GM18907 (cell line): ENCODE measurements at regions not wholly inside any gene's neighbourhood (a gene's known extent, or its start where the extent isn't known, plus 50 kb on each side); places are given as distances from the start of the nearest gene placed in this dataset.
"Not testable (repeated sequence)": the region's sequence is repeated elsewhere in the genome, so short reads cannot be mapped to it uniquely, and the experiment has no call there.

Source experiments
- ATAC-seq: cut with Tn5 transposase; IDR thresholded peaks from one replicate; pipeline ENCODE4 v1.9.1; 2021; ENCODE audit warnings: mild to moderate bottlenecking, moderate library complexity; ENCODE audit not compliant: unreplicated experiment

DNA sequence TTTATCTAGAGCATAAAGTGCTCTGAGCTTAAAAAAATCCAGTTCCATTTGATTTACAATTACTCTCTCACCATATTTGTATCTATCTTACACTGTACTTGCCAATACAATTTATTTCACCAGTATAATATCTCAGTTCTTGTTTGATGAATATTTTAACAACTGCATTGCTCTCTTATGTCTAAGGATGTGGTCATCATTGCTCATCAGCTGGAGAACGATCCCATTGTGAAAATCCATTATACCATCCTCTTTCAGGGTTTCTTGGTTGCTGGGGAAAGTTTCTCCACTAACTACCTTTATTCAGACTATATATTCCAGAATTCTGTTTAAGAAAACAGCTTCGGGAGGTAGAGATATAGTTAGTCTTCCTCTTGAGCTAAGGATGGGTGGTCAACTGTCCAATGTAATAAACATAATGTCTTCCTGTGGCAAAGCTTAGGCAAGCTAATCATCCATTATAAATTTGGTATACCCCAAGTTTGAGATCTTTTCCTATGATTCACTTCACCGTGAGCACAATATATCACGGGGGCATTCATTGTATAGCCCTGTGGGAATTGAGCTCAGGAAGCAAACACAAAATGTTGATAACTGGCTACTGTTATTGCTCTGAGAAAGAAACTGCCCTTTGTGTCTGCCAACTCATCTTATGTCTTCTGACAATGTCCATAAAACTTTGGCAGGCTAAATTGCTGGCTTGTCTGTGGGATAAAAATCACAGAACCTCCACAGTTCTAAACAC lies 2361.9 kb downstream of the ARAP2 start:
- ATAC-seq = no peak

DNA sequence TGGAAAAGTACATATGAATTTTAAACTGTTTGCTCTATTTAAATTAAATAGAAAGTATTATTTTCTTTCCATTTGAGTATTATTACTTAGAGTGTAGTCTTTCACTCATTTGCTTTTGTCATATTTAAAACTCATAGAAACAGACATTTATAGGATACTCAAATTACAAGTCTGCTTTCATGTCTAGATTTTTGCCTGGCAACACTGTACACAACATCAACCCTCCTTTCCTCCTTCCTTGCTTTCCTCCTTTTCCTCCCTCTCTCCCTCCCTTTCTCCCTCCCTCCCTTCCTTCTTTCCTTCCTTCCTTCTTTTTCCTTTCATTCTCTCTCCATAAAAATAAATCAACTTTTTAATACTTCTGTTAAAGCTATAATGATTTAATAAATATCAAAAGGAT lies 2361.2 kb downstream of the ARAP2 start:
- ATAC-seq = no peak

GRCh38 chr4:33886356-33886755 lies 2358.0 kb downstream of the ARAP2 start:
- ATAC-seq = no peak

- no peak for ATAC-seq
These were observed 2353.5 kb downstream of the ARAP2 start for GRCh38 chr4:33890841-33891240.

- no peak for ATAC-seq
These were observed 2332.4 kb downstream of the ARAP2 start for GRCh38 chr4:33911959-33912358.

DNA sequence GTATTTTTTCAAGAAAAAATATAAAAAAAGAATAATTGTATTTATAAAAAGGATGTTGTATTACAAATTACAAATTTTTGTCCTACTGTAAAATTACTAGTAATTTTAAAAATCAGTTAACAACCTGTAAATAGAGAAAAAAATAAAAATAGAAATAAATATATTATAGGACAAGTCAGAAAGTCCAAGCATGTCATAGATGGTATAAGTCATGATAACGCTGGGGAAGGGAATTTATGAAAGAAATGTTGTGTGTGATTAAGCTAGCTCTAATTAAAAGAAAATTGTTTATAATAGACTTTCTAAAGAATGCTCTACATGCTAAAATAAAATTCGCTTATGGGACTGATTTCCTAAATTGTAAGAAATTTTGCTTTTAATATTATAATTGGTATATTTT lies 2329.9 kb downstream of the ARAP2 start:
- ATAC-seq = no peak

DNA sequence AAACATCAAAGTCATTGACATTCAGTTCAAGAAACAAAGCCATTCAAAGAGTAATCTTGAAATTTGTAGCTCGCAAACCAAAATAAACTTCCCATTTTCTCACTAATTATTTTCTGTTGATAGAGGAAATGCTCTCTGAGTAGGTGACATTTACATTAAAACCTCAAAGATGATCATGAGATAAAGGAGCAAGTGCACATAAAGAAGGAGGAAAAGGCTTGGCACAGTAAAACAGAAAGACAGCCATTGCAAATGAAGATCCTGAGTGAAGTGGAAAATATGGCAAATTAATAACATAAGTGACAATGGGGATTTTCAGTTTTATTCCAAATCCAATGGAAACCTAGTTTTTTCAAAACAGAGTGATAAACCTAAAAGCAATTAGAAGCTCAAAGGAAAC lies 2320.8 kb downstream of the ARAP2 start:
- ATAC-seq = no peak

- ATAC-seq = no peak
These were observed 2320.1 kb downstream of the ARAP2 start for GRCh38 chr4:33924239-33924638.

GRCh38 chr4:33924811-33925210 lies 2319.5 kb downstream of the ARAP2 start:
- no peak for ATAC-seq

DNA sequence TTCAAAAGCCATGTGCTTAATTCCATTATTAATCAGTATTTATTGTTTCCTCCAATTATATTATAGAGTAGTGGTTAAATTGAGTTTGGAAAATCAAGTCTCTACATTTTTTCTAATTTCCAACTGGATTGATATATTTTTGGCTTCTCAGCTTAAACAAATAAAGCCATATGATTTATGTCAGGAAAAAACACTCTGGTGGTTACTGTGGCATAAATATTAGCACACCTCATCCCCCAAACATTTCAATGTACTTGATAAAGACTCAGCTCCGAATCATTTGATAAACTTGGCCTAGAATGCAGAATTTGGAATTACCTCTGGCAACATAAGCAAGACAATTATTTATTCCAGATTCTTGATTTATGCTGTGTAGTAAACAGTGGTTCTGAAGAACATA lies 2313.8 kb downstream of the ARAP2 start:
- ATAC-seq = no peak

- no peak for ATAC-seq
These were observed 2313.3 kb downstream of the ARAP2 start for GRCh38 chr4:33931026-33931425.

DNA sequence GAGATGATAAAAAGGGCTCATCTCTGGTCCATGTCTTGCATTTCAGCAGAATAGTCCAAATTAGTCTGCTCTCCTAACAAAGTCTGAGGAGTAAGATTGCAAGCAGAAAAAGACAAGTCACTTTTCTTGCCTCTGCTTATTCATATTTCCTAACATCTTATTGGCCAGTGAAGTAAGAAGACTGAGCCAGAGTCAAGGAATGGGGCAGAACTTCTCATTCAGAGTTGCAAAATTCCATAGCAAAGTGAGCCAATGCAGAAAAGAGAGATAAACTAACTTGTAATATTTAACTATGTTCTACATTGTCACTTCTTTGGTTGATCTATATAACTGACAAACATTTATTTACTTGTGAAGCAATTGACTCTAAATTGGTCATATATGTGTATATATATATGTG lies 2304.0 kb downstream of the ARAP2 start:
- no peak for ATAC-seq

DNA sequence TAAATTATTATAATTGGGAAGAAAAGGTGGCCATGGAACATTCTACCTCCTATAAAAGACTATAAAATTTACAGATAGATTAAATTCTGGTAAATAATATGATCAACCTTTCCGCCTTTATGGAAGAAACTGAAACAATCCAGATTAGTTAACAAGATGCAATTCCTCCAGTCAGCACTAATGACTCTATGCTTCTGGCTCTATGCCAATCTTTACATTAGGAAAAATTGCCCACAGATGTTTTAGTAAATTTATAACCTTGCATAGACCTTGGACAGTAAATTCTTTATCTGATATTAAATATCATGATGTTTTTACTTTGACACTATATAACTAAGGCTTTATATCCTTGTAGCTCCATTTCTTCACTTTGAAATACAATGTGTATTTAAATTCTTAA lies 2302.5 kb downstream of the ARAP2 start:
- ATAC-seq = no peak

DNA sequence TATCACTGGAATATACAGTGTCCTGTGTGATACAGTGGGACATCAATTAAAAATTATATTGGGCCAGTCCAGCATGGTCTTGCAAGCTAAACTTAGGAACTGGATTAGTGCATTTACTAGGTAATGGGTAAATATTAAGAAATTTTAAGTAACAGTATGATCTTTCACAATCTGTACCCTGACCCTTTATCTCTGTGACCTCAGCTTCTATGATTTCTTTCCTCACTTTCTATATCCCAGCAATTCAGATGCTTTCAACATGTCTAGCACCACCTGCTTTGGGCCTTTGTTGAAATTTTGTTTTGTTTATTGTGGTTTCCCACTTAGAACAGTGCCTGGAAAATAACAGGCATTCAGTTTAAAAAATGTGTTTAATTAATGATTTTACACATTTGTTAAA lies 2295.4 kb downstream of the ARAP2 start:
- no peak for ATAC-seq

- ATAC-seq = not testable (repeated sequence)
These were observed 2290.5 kb downstream of the ARAP2 start for GRCh38 chr4:33953848-33954247.

GRCh38 chr4:33954759-33955158 lies 2289.6 kb downstream of the ARAP2 start:
- ATAC-seq = no peak

DNA sequence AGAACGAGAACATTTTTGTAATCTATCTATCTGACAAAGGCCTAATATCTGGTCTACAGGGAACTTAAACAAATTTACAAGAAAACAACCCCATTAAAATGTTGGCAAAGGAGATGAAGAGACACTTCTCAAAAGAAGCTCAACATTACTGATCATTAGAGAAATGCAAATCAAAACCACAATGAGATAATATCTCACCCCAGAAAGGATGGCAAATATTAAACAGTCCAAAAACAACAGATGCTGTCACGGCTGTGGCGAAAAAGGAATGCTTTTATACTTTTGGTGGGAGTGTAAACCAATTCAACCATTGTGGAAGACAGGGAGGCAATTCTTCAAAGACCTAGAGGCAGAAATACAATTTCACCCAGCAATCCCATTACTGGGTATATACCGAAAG lies 2284.8 kb downstream of the ARAP2 start:
- no peak for ATAC-seq

DNA sequence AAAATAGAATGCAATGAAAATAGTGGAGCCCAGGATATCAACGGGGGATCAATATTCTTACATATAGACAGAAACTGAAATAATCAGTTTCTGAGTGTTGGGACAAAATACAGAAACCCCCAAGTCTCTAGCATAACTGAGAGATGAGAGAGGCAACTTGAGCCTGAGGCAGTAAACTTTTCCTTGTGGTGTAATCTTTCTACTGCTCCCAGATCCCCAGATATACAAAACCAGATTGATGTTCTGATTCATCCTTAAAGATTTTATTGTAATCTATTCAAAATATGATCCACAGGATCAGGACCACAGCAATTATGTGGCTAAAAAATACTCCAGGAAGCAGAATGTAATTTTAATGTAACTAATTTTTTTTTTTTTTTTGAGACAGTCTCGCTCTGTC lies 2282.6 kb downstream of the ARAP2 start:
- no peak for ATAC-seq

- no peak for ATAC-seq
These were observed 2277.5 kb downstream of the ARAP2 start for GRCh38 chr4:33966808-33967207.

DNA sequence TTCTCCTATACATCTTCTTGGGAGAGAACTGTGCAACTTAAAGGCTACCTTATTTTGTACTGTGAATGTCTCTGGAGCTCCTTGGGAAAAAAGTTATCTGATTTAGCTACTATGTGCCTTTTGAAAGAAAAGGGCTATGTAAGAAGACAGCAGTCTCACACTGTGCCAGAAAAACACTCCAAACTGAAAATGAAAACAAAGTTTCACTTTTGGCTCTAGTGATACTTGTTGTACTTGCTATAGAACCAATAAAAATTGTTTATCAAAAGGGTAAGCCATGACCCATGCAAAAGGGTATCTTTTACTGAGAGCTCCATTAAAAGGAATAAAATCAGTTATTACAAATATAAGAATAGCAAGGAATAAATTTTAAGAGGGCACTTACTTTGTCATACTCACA lies 2270.0 kb downstream of the ARAP2 start:
- ATAC-seq = no peak

- no peak for ATAC-seq
These were observed 2268.3 kb downstream of the ARAP2 start for GRCh38 chr4:33975995-33976394.

GRCh38 chr4:33979781-33980180 lies 2264.5 kb downstream of the ARAP2 start:
- not testable (repeated sequence) for ATAC-seq

- ATAC-seq = no peak
These were observed 2264.0 kb downstream of the ARAP2 start for GRCh38 chr4:33980361-33980760.
